ENCODE measurements at regions not wholly inside any gene's neighbourhood (a gene's known extent, or its start where the extent isn't known, plus 50 kb on each side); places are given as distances from the start of the nearest gene placed in this dataset.

- no peak for DNase-seq (ENCODE audit: low read depth in 2 of 2)
These were observed 772.0 kb downstream of the HACE1 start for GRCh38 chr6:104087765-104088164.

GRCh38 chr6:104068281-104068680, 791.4 kb downstream of the HACE1 start:
- no peak for DNase-seq (ENCODE audit: low read depth in 2 of 2)

- no peak for DNase-seq (ENCODE audit: low read depth in 2 of 2)
These were observed 794.8 kb downstream of the HACE1 start for GRCh38 chr6:104064876-104065275.

GRCh38 chr6:104050455-104050854, 809.3 kb downstream of the HACE1 start:
- no peak for DNase-seq (ENCODE audit: low read depth in 2 of 2)

GRCh38 chr6:104046426-104046825, 813.3 kb downstream of the HACE1 start:
- no peak for DNase-seq (ENCODE audit: low read depth in 2 of 2)

GRCh38 chr6:104031346-104031745, 828.4 kb downstream of the HACE1 start:
- no peak for DNase-seq (ENCODE audit: low read depth in 2 of 2)

GRCh38 chr6:104022126-104022525, 837.6 kb downstream of the HACE1 start:
- no peak for DNase-seq (ENCODE audit: low read depth in 2 of 2)

- no peak for DNase-seq (ENCODE audit: low read depth in 2 of 2)
These were observed 840.5 kb downstream of the HACE1 start for GRCh38 chr6:104019075-104019753.

GRCh38 chr6:104017410-104018381, 842.0 kb downstream of the HACE1 start:
- no peak for DNase-seq (ENCODE audit: low read depth in 2 of 2)

- DNase-seq (ENCODE audit: low read depth in 2 of 2), result no peak
These were observed 845.4 kb downstream of the HACE1 start for GRCh38 chr6:104014163-104014959.

GRCh38 chr6:104013312-104013971, 846.3 kb downstream of the HACE1 start:
- DNase-seq (ENCODE audit: low read depth in 2 of 2), result no peak

- no peak for DNase-seq (ENCODE audit: low read depth in 2 of 2)
These were observed 848.8 kb downstream of the HACE1 start for GRCh38 chr6:104010897-104011296.

GRCh38 chr6:104003803-104004516, 855.8 kb downstream of the HACE1 start:
- DNase-seq (ENCODE audit: low read depth in 2 of 2), result no peak

- no peak for DNase-seq (ENCODE audit: low read depth in 2 of 2)
These were observed 864.1 kb downstream of the HACE1 start for GRCh38 chr6:103995571-103995970.

- DNase-seq (ENCODE audit: low read depth in 2 of 2), result no peak
These were observed 875.9 kb downstream of the HACE1 start for GRCh38 chr6:103983860-103984259.

GRCh38 chr6:103983011-103983410, 876.7 kb downstream of the HACE1 start:
- DNase-seq (ENCODE audit: low read depth in 2 of 2), result no peak

- DNase-seq (ENCODE audit: low read depth in 2 of 2), result no peak
These were observed 877.1 kb downstream of the HACE1 start for GRCh38 chr6:103982574-103982973.

GRCh38 chr6:103979308-103979707, 880.4 kb downstream of the HACE1 start:
- DNase-seq (ENCODE audit: low read depth in 2 of 2), result no peak

- no peak for DNase-seq (ENCODE audit: low read depth in 2 of 2)
These were observed 922.3 kb downstream of the HACE1 start for GRCh38 chr6:103937389-103937788.

GRCh38 chr6:103925317-103925716, 934.4 kb downstream of the HACE1 start:
- no peak for DNase-seq (ENCODE audit: low read depth in 2 of 2)

GRCh38 chr6:103910018-103910417, 949.7 kb downstream of the HACE1 start:
- DNase-seq (ENCODE audit: low read depth in 2 of 2), result no peak
